H9 (cell line): ENCODE measurements at regions not wholly inside any gene's neighbourhood (a gene's known extent, or its start where the extent isn't known, plus 50 kb on each side); places are given as distances from the start of the nearest gene placed in this dataset.

Experiments used
- DNase-seq: peaks from one replicate; pipeline ENCODE4 v3.0.0-alpha.2; 2017
- H2AFZ ChIP-seq: one replicate; pipeline ENCODE4 v1.6.1; 2013; ENCODE audit warnings: mild to moderate bottlenecking, low read length, control low read depth, moderate library complexity
- H2AK5ac ChIP-seq: 2 replicates; pipeline ENCODE4 v1.6.1; 2013; ENCODE audit warnings: low read length, control low read depth, mixed read lengths; ENCODE audit not compliant: insufficient read length
- H2BK120ac ChIP-seq: one replicate; pipeline ENCODE4 v1.6.1; 2013; ENCODE audit warnings: low read depth, mild to moderate bottlenecking, low read length, control low read depth, inconsistent platforms; ENCODE audit not compliant: poor library complexity, severe bottlenecking
- H2BK12ac ChIP-seq: 2 replicates; pipeline ENCODE4 v1.6.1; 2013; ENCODE audit warnings: low read length, control low read depth, mixed read lengths, low read depth; ENCODE audit not compliant: insufficient read length
- H2BK15ac ChIP-seq: 2 replicates; pipeline ENCODE4 v1.6.1; 2013; ENCODE audit warnings: low read depth, low read length, control low read depth
- H2BK20ac ChIP-seq: one replicate; pipeline ENCODE4 v1.6.1; 2013; ENCODE audit warnings: low read depth, mild to moderate bottlenecking, low read length, control low read depth, inconsistent platforms; ENCODE audit not compliant: poor library complexity, severe bottlenecking
- H2BK5ac ChIP-seq: 2 replicates; pipeline ENCODE4 v1.6.1; 2013; ENCODE audit warnings: low read length, control low read depth, mixed read lengths; ENCODE audit not compliant: insufficient read length
- H3K14ac ChIP-seq: 2 replicates; pipeline ENCODE4 v1.6.1; 2013; ENCODE audit warnings: low read length, control low read depth; ENCODE audit not compliant: insufficient read depth
- H3K18ac ChIP-seq: 2 replicates; pipeline ENCODE4 v1.6.1; 2013; ENCODE audit warnings: low read depth, mild to moderate bottlenecking, mixed read lengths, low read length, control low read depth; ENCODE audit not compliant: insufficient read length
- H3K23ac ChIP-seq: 2 replicates; pipeline ENCODE4 v1.6.1; 2013; ENCODE audit warnings: low read length, control low read depth, mixed read lengths, low read depth; ENCODE audit not compliant: insufficient read length
- H3K23me2 ChIP-seq: 2 replicates; pipeline ENCODE4 v1.6.1; 2013; ENCODE audit warnings: low read depth, mild to moderate bottlenecking, mixed read lengths, low read length, control low read depth; ENCODE audit not compliant: insufficient read length, poor library complexity, severe bottlenecking
- H3K27ac ChIP-seq: 2 replicates; pipeline ENCODE4 v1.5.1; 2013; ENCODE audit warnings: low read length, control low read depth, mixed read lengths, low read depth; ENCODE audit not compliant: insufficient read length
- H3K27me3 ChIP-seq: 2 replicates; pipeline ENCODE4 v1.6.1; 2013; ENCODE audit warnings: low read length, control low read depth, inconsistent platforms; ENCODE audit not compliant: insufficient read depth
- H3K4ac ChIP-seq: 2 replicates; pipeline ENCODE4 v1.6.1; 2013; ENCODE audit warnings: low read depth, mild to moderate bottlenecking, control low read depth, inconsistent platforms, low read length, moderate library complexity
- H3K4me1 ChIP-seq: 2 replicates; pipeline ENCODE4 v1.6.1; 2013; ENCODE audit warnings: low read length, control low read depth, inconsistent platforms; ENCODE audit not compliant: insufficient read depth
- H3K4me2 ChIP-seq: 2 replicates; pipeline ENCODE4 v1.6.1; 2013; ENCODE audit warnings: low read length, control low read depth, mixed read lengths; ENCODE audit not compliant: insufficient read length, insufficient read depth
- H3K56ac ChIP-seq: 2 replicates; pipeline ENCODE4 v1.6.1; 2013; ENCODE audit warnings: low read depth, mild to moderate bottlenecking, mixed read lengths, low read length, control low read depth; ENCODE audit not compliant: insufficient read length
- H3K79me1 ChIP-seq: 2 replicates; pipeline ENCODE4 v1.6.1; 2013; ENCODE audit warnings: low read depth, mild to moderate bottlenecking, moderate library complexity, low read length, control low read depth, inconsistent platforms; ENCODE audit not compliant: insufficient read depth, poor library complexity, severe bottlenecking
- H3K79me2 ChIP-seq: 2 replicates; pipeline ENCODE4 v1.6.1; 2013; ENCODE audit warnings: low read length, control low read depth, inconsistent platforms; ENCODE audit not compliant: insufficient read depth
- H3K9ac ChIP-seq: 2 replicates; pipeline ENCODE4 v1.6.1; 2013; ENCODE audit warnings: low read length, control low read depth, mixed read lengths; ENCODE audit not compliant: insufficient read length; ENCODE audit errors: extremely low read depth
- H3K9me3 ChIP-seq: one replicate; pipeline ENCODE4 v1.6.1; 2013; ENCODE audit warnings: low read depth, low read length, inconsistent platforms; ENCODE audit not compliant: control insufficient read depth
- H3T11ph ChIP-seq: one replicate; pipeline ENCODE4 v1.6.1; 2013; ENCODE audit warnings: mild to moderate bottlenecking, low read length, control low read depth, inconsistent platforms
- H4K20me1 ChIP-seq: one replicate; pipeline ENCODE4 v1.6.1; 2013; ENCODE audit not compliant: control insufficient read depth, insufficient read length, insufficient read depth
- H4K5ac ChIP-seq: 2 replicates; pipeline ENCODE4 v1.6.1; 2013; ENCODE audit warnings: low read depth, mild to moderate bottlenecking, mixed read lengths, low read length, control low read depth; ENCODE audit not compliant: insufficient read length
- H4K8ac ChIP-seq: replicated peaks from 2 replicates; pipeline ENCODE4 v1.6.1; 2013; ENCODE audit warnings: low read length, control low read depth, mixed read lengths, low read depth; ENCODE audit not compliant: insufficient read length
- H4K91ac ChIP-seq: 2 replicates; pipeline ENCODE4 v1.6.1; 2013; ENCODE audit warnings: low read depth, mild to moderate bottlenecking, moderate library complexity, mixed read lengths, low read length, control low read depth; ENCODE audit not compliant: insufficient read length
- H3K27ac Mint-ChIP-seq, 3 experiments: 2 replicates in 2 of 3; 3 replicates in 1 of 3; pipeline ENCODE4 v1.8.0; 2020 to 2021; ENCODE audit warnings: mixed read lengths in 3 of 3, mild to moderate bottlenecking in 1 of 3, moderate library complexity in 1 of 3
- H3K27me3 Mint-ChIP-seq: 2 replicates; pipeline ENCODE4 v1.8.0; 2021; ENCODE audit warnings: low read depth, mild to moderate bottlenecking, moderate library complexity, mixed read lengths
- H3K36me3 Mint-ChIP-seq, 3 experiments: 2 replicates in 2 of 3; 3 replicates in 1 of 3; pipeline ENCODE4 v1.8.0; 2020 to 2021; ENCODE audit warnings: low read depth in 3 of 3, mixed read lengths in 3 of 3; ENCODE audit not compliant: insufficient read depth in 1 of 3
- H3K4me1 Mint-ChIP-seq, 2 experiments: 2 replicates each; pipeline ENCODE4 v1.8.0; 2020; ENCODE audit warnings: mixed read lengths in 2 of 2
- H3K4me3 Mint-ChIP-seq, 2 experiments: 2 replicates in 1 of 2; 3 replicates in 1 of 2; pipeline ENCODE4 v1.8.0; 2020 to 2021; ENCODE audit warnings: mild to moderate bottlenecking in 2 of 2, mixed read lengths in 2 of 2, moderate library complexity in 1 of 2
- H3K9me3 Mint-ChIP-seq, 2 experiments: 2 replicates in 1 of 2; 3 replicates in 1 of 2; pipeline ENCODE4 v1.8.0; 2020; ENCODE audit warnings: mild to moderate bottlenecking in 2 of 2, mixed read lengths in 2 of 2, moderate library complexity in 1 of 2
- CTCF ChIP-seq: fragments of 200-600 bp; sonication (generic); conservative IDR thresholded peaks from 3 replicates; pipeline ENCODE4 v1.8.0; 2021; ENCODE audit warnings: antibody characterized with exemption, mild to moderate bottlenecking
- WGBS: extraction: QIAGEN DNeasy Blood & Tissue Kit; methylation state at CpG from one replicate; pipeline ENCODE4 v1.1.7; 2013; ENCODE audit warnings: missing lambda C conversion rate, low lambda C conversion rate, mixed read lengths; ENCODE audit not compliant: insufficient read length; ENCODE audit errors: extremely low coverage; 5-methylcytosine and 5-hydroxymethylcytosine counted together

- H2BK120ac ChIP-seq, result no peak overlapping the region
Measured at GRCh38 chr4:171601091-171601490, 212.1 kb upstream of the GALNTL6 start.

More at GRCh38 chr4:171601091-171601490, 212.1 kb upstream of the GALNTL6 start:
- Histone ChIP-seq H2BK12ac (no peak overlapping the region), H2BK5ac (no peak overlapping the region), H3K79me2 (no peaks in the 10 kb centered on the region), H2BK15ac (no peak overlapping the region), H4K20me1 (no peaks in the 10 kb centered on the region), H4K8ac (no peak overlapping the region), H2BK20ac (no peak overlapping the region), H3K23me2 (no peaks in the 10 kb centered on the region), H3K27ac (no peak overlapping the region), H3K9me3 (no peaks in the 10 kb centered on the region), H3K14ac (no peak overlapping the region), H3K27me3 (no peaks in the 10 kb centered on the region), H3T11ph (no peak overlapping the region), H4K91ac (no peak overlapping the region), H3K4ac (no peak overlapping the region), H3K4me2 (no peak overlapping the region), H2AK5ac (no peak overlapping the region), H4K5ac (no peak overlapping the region), H3K18ac (no peak overlapping the region), H3K56ac (no peak overlapping the region), H2AFZ (no peak overlapping the region), H3K23ac (no peak overlapping the region), H3K4me1 (0 out of 2 replicates have a peak, but pooled peaks cover 2% of the 10 kb centered on the region), H3K79me1 (no peaks in the 10 kb centered on the region), H3K9ac (no peak overlapping the region)
- Mint-ChIP-seq H3K27me3 (no peaks in the 10 kb centered on the region), H3K9me3 (peaks cover 2 to 8% of the 10 kb centered on the region in 2 experiments; a peak in 3 of 5 replicates), H3K4me1 (no peaks in the 10 kb centered on the region), H3K27ac (no peak overlapping the region), H3K36me3 (peaks cover 0 to 10% (median 4%) of the 10 kb centered on the region in 3 experiments; a peak in 3 of 7 replicates), H3K4me3 (no peak overlapping the region)
- no peak for TF ChIP-seq CTCF
- DNase-seq, result no peak
- WGBS, result no CpG with 5 or more reads among the region's 3 CpGs
